Activated naive CD4-positive, alpha-beta T cell treated with anti-CD3 and anti-CD28 coated beads, Interleukin-2, amount 10 ng/mL, durations not matched to agents 7 days and 5 days (primary cell): ENCODE measurements at regions not wholly inside any gene's neighbourhood (a gene's known extent, or its start where the extent isn't known, plus 50 kb on each side); places are given as distances from the start of the nearest gene placed in this dataset.

Source experiments
- CTCF ChIA-PET: fragments of 350-600 bp; sonication (Branson Sonifier 250); formaldehyde crosslinking; loops from one replicate; lab custom pipeline; 2021; ENCODE audit warnings: antibody characterized with exemption; lab: Charles Lee
- DNase-seq: peaks from one replicate; pipeline ENCODE4 v3.0.0-alpha.2; 2020
- H3K27ac Mint-ChIP-seq: one replicate; pipeline ENCODE4 v1.8.0; 2021; ENCODE audit warnings: mild to moderate bottlenecking, moderate library complexity, mixed read lengths
- H3K27me3 Mint-ChIP-seq: one replicate; pipeline ENCODE4 v1.8.0; 2021; ENCODE audit warnings: mild to moderate bottlenecking, mixed read lengths
- H3K36me3 Mint-ChIP-seq: one replicate; pipeline ENCODE4 v1.8.0; 2021; ENCODE audit warnings: mixed read lengths
- H3K4me1 Mint-ChIP-seq: one replicate; pipeline ENCODE4 v1.8.0; 2021; ENCODE audit warnings: mixed read lengths
- H3K4me3 Mint-ChIP-seq: one replicate; pipeline ENCODE4 v1.8.0; 2021; ENCODE audit warnings: mild to moderate bottlenecking, moderate library complexity, mixed read lengths
- H3K9me3 Mint-ChIP-seq: one replicate; pipeline ENCODE4 v1.8.0; 2021; ENCODE audit warnings: mixed read lengths

- peaks cover 8% of the 10 kb centered on the region for H3K9me3 Mint-ChIP-seq
- H3K27ac Mint-ChIP-seq, result no peak overlapping the region
- CTCF ChIA-PET, result no interaction called here
- no peaks in the 10 kb centered on the region for H3K36me3 Mint-ChIP-seq
- DNase-seq, result no peak
- no peak overlapping the region for H3K4me3 Mint-ChIP-seq
- H3K27me3 Mint-ChIP-seq, result no peaks in the 10 kb centered on the region
- H3K4me1 Mint-ChIP-seq, result no peaks in the 10 kb centered on the region
These were observed 1581.3 kb upstream of the TMEM132C start for GRCh38 chr12:126685636-126686035.

GRCh38 chr12:126688556-126688955 lies 1578.4 kb upstream of the TMEM132C start:
- Mint-ChIP-seq H3K27ac (no peak overlapping the region), H3K4me3 (no peak overlapping the region), H3K9me3 (peaks cover 6% of the 10 kb centered on the region), H3K36me3 (no peaks in the 10 kb centered on the region), H3K4me1 (no peaks in the 10 kb centered on the region), H3K27me3 (no peaks in the 10 kb centered on the region)
- DNase-seq, result no peak
- CTCF ChIA-PET, result no interaction called here

GRCh38 chr12:126700096-126700495 lies 1566.9 kb upstream of the TMEM132C start:
- H3K4me3 Mint-ChIP-seq, result no peak overlapping the region
- no peak for DNase-seq
- H3K27me3 Mint-ChIP-seq, result no peaks in the 10 kb centered on the region
- no peaks in the 10 kb centered on the region for H3K36me3 Mint-ChIP-seq
- H3K4me1 Mint-ChIP-seq, result no peaks in the 10 kb centered on the region
- CTCF ChIA-PET, result no interaction called here
- H3K27ac Mint-ChIP-seq, result no peak overlapping the region
- peaks cover 8% of the 10 kb centered on the region for H3K9me3 Mint-ChIP-seq

GRCh38 chr12:126704609-126705008 lies 1562.4 kb upstream of the TMEM132C start:
- H3K36me3 Mint-ChIP-seq, result no peaks in the 10 kb centered on the region
- H3K4me3 Mint-ChIP-seq, result no peak overlapping the region
- CTCF ChIA-PET, result no interaction called here
- peaks cover 3% of the 10 kb centered on the region for H3K9me3 Mint-ChIP-seq
- no peak for DNase-seq
- H3K27me3 Mint-ChIP-seq, result no peaks in the 10 kb centered on the region
- H3K4me1 Mint-ChIP-seq, result no peaks in the 10 kb centered on the region
- H3K27ac Mint-ChIP-seq, result no peak overlapping the region

GRCh38 chr12:126706300-126706699 lies 1560.7 kb upstream of the TMEM132C start:
- no peak overlapping the region for H3K4me3 Mint-ChIP-seq
- no peaks in the 10 kb centered on the region for H3K27me3 Mint-ChIP-seq
- no peak for DNase-seq
- CTCF ChIA-PET, result no interaction called here
- peaks cover 3% of the 10 kb centered on the region for H3K9me3 Mint-ChIP-seq
- no peak overlapping the region for H3K27ac Mint-ChIP-seq
- H3K4me1 Mint-ChIP-seq, result no peaks in the 10 kb centered on the region
- H3K36me3 Mint-ChIP-seq, result no peaks in the 10 kb centered on the region

- H3K36me3 Mint-ChIP-seq, result no peaks in the 10 kb centered on the region
- no peaks in the 10 kb centered on the region for H3K27me3 Mint-ChIP-seq
- no peak overlapping the region for H3K27ac Mint-ChIP-seq
- CTCF ChIA-PET, result no interaction called here
- no peak for DNase-seq
- no peaks in the 10 kb centered on the region for H3K4me1 Mint-ChIP-seq
- H3K4me3 Mint-ChIP-seq, result no peak overlapping the region
- no peaks in the 10 kb centered on the region for H3K9me3 Mint-ChIP-seq
These were observed 1558.5 kb upstream of the TMEM132C start for GRCh38 chr12:126708492-126708896.

- DNase-seq, result no peak
- CTCF ChIA-PET, result no interaction called here
- H3K27ac Mint-ChIP-seq, result no peak overlapping the region
- no peaks in the 10 kb centered on the region for H3K4me1 Mint-ChIP-seq
- H3K4me3 Mint-ChIP-seq, result no peak overlapping the region
- H3K27me3 Mint-ChIP-seq, result no peaks in the 10 kb centered on the region
- H3K36me3 Mint-ChIP-seq, result no peaks in the 10 kb centered on the region
- peaks cover 23% of the 10 kb centered on the region for H3K9me3 Mint-ChIP-seq
These were observed 1548.6 kb upstream of the TMEM132C start for GRCh38 chr12:126718365-126718764.

GRCh38 chr12:126719912-126720705 lies 1546.9 kb upstream of the TMEM132C start:
- H3K27me3 Mint-ChIP-seq, result no peaks in the 10 kb centered on the region
- CTCF ChIA-PET, result no interaction called here

GRCh38 chr12:126726481-126727217 lies 1540.3 kb upstream of the TMEM132C start:
- no peaks in the 10 kb centered on the region for H3K4me1 Mint-ChIP-seq
- CTCF ChIA-PET, result no interaction called here
- peaks cover 3% of the 10 kb centered on the region for H3K9me3 Mint-ChIP-seq
- H3K27me3 Mint-ChIP-seq, result peaks cover 29% of the 10 kb centered on the region
- DNase-seq, result no peak
- no peaks in the 10 kb centered on the region for H3K36me3 Mint-ChIP-seq
- H3K4me3 Mint-ChIP-seq, result no peak overlapping the region
- H3K27ac Mint-ChIP-seq, result no peak overlapping the region

More at GRCh38 chr12:126719912-126720705, 1546.9 kb upstream of the TMEM132C start:
- Mint-ChIP-seq H3K9me3 (peaks cover 22% of the 10 kb centered on the region), H3K4me1 (no peaks in the 10 kb centered on the region), H3K4me3 (no peak overlapping the region), H3K36me3 (no peaks in the 10 kb centered on the region), H3K27ac (no peak overlapping the region)
- DNase-seq, result no peak

- no peak for DNase-seq
- Mint-ChIP-seq H3K36me3 (no peaks in the 10 kb centered on the region), H3K4me1 (no peaks in the 10 kb centered on the region), H3K9me3 (peaks cover 3% of the 10 kb centered on the region), H3K4me3 (no peak overlapping the region), H3K27me3 (peaks cover 29% of the 10 kb centered on the region), H3K27ac (no peak overlapping the region)
- CTCF ChIA-PET, result no interaction called here
These were observed 1539.5 kb upstream of the TMEM132C start for GRCh38 chr12:126727218-126728075.

- no peaks in the 10 kb centered on the region for H3K4me1 Mint-ChIP-seq
- no peak overlapping the region for H3K27ac Mint-ChIP-seq
- no peaks in the 10 kb centered on the region for H3K9me3 Mint-ChIP-seq
- no peaks in the 10 kb centered on the region for H3K27me3 Mint-ChIP-seq
- CTCF ChIA-PET, result no interaction called here
- DNase-seq, result no peak
- H3K36me3 Mint-ChIP-seq, result no peaks in the 10 kb centered on the region
- H3K4me3 Mint-ChIP-seq, result no peak overlapping the region
These were observed 1532.7 kb upstream of the TMEM132C start for GRCh38 chr12:126734296-126734695.

- no peaks in the 10 kb centered on the region for H3K4me1 Mint-ChIP-seq
- no peaks in the 10 kb centered on the region for H3K27me3 Mint-ChIP-seq
- no peaks in the 10 kb centered on the region for H3K36me3 Mint-ChIP-seq
- CTCF ChIA-PET, result interaction anchor here (1.1 kb wide), 1 partner anchor 13 kb away, joined by 4 read pairs; no protein-coding TSS in a partner anchor
- H3K27ac Mint-ChIP-seq, result no peak overlapping the region
- DNase-seq, result no peak
- no peaks in the 10 kb centered on the region for H3K9me3 Mint-ChIP-seq
- H3K4me3 Mint-ChIP-seq, result no peak overlapping the region
These were observed 1532.3 kb upstream of the TMEM132C start for GRCh38 chr12:126734710-126735109.

GRCh38 chr12:126741536-126742240 lies 1525.3 kb upstream of the TMEM132C start:
- Mint-ChIP-seq H3K4me1 (no peaks in the 10 kb centered on the region), H3K9me3 (peaks cover 3% of the 10 kb centered on the region), H3K27me3 (no peaks in the 10 kb centered on the region), H3K4me3 (no peak overlapping the region), H3K36me3 (no peaks in the 10 kb centered on the region), H3K27ac (no peak overlapping the region)
- no peak for DNase-seq
- CTCF ChIA-PET, result interaction anchor here (0.9 kb wide), 1 partner anchor 8 kb away, joined by 5 read pairs; no protein-coding TSS in a partner anchor
